ENCODE measurements at regions not wholly inside any gene's neighbourhood (a gene's known extent, or its start where the extent isn't known, plus 50 kb on each side); places are given as distances from the start of the nearest gene placed in this dataset.

GRCh38 chr11:112570333-112570732, 309.7 kb upstream of the PLET1 start:
- TF ChIP-seq TCF7L2 (IDR thresholded peaks at IDR 0.05; ENCODE audit: low read depth, low read length): no peak
- TF ChIP-seq CTCF (IDR thresholded peaks at IDR 0.05): no peak
- TF ChIP-seq SIN3A (IDR thresholded peaks at IDR 0.05; ENCODE audit: borderline replicate concordance, insufficient read depth, low read depth, low read length): no peak
- no peak for TF ChIP-seq POLR2AphosphoS5 (IDR thresholded peaks at IDR 0.05; ENCODE audit: low read depth, low read length)
- TF ChIP-seq, protein P1, sequence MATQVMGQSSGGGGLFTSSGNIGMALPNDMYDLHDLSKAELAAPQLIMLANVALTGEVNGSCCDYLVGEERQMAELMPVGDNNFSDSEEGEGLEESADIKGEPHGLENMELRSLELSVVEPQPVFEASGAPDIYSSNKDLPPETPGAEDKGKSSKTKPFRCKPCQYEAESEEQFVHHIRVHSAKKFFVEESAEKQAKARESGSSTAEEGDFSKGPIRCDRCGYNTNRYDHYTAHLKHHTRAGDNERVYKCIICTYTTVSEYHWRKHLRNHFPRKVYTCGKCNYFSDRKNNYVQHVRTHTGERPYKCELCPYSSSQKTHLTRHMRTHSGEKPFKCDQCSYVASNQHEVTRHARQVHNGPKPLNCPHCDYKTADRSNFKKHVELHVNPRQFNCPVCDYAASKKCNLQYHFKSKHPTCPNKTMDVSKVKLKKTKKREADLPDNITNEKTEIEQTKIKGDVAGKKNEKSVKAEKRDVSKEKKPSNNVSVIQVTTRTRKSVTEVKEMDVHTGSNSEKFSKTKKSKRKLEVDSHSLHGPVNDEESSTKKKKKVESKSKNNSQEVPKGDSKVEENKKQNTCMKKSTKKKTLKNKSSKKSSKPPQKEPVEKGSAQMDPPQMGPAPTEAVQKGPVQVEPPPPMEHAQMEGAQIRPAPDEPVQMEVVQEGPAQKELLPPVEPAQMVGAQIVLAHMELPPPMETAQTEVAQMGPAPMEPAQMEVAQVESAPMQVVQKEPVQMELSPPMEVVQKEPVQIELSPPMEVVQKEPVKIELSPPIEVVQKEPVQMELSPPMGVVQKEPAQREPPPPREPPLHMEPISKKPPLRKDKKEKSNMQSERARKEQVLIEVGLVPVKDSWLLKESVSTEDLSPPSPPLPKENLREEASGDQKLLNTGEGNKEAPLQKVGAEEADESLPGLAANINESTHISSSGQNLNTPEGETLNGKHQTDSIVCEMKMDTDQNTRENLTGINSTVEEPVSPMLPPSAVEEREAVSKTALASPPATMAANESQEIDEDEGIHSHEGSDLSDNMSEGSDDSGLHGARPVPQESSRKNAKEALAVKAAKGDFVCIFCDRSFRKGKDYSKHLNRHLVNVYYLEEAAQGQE (IDR thresholded peaks at IDR 0.05; ENCODE audit: insufficient read depth in 1 of 2, low read depth in 2 of 2, low read length in 1 of 2): no peak
- Histone ChIP-seq H3K27me3 (ENCODE audit: control insufficient read depth, insufficient read depth, low read length) (peaks cover 9% of the 10 kb centered on the region), H3K4me1 (ENCODE audit: control insufficient read depth, insufficient read depth, low read length) (no peaks in the 10 kb centered on the region), H3K9me3 (ENCODE audit: control insufficient read depth, insufficient read depth, low read depth, low read length) (no peaks in the 10 kb centered on the region), H3K36me3 (ENCODE audit: control insufficient read depth, insufficient read depth, low read length) (no peaks in the 10 kb centered on the region), H3K4me3 (ENCODE audit: low read depth in 2 of 2, low read length in 2 of 2) (no peak overlapping the region), H3K27ac (ENCODE audit: low read length) (no peak overlapping the region)
- intact Hi-C loops (cut with micrococcal nuclease; ENCODE audit: unreplicated experiment) (loop anchor here (5.0 kb wide), 1 partner anchor 837 kb away; no protein-coding TSS in a partner anchor), in situ Hi-C loops (cut with HindIII; ENCODE audit: low pct_unique_long_range_greater_than_20kb, low sequenced_read_pairs) (no loop called here)
- ATAC-seq (no peak), DNase-seq (ENCODE audit: low read depth, low spot score) (no peak)
- POLR2A ChIA-PET: no interaction called here
- CTCF ChIA-PET: no interaction called here
- BruUV-seq (replicated peaks): no TSS peak

DNA sequence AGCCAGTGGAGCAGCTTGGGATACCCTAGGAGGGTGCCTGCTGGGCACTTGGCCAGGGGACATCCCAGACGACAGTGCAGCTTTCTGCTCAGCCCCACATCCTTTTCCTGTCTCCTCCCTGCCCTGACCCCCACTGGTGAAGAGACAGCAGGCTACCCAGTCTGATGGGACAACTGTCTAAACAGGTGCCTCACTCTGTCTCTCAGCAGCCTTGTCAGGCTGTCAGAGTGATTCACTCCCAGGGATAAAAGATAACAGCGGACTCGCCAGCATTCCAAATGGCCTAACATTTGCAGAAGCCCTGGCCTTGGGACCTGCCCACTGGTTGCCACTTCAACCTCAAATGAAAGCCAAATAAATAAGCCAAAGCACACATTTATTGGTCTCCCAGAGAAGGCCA, 318.6 kb upstream of the PLET1 start:
- BruUV-seq (replicated peaks): no TSS peak
- TF ChIP-seq POLR2AphosphoS5 (IDR thresholded peaks at IDR 0.05; ENCODE audit: low read depth, low read length) (no peak), TCF7L2 (IDR thresholded peaks at IDR 0.05; ENCODE audit: low read depth, low read length) (no peak), CTCF (IDR thresholded peaks at IDR 0.05) (no peak), SIN3A (IDR thresholded peaks at IDR 0.05; ENCODE audit: borderline replicate concordance, insufficient read depth, low read depth, low read length) (no peak)
- TF ChIP-seq, protein P1 (IDR thresholded peaks at IDR 0.05; ENCODE audit: insufficient read depth in 1 of 2, low read depth in 2 of 2, low read length in 1 of 2): no peak
- ChIA-PET CTCF (no interaction called here), POLR2A (no interaction called here)
- H3K27ac ChIP-seq (ENCODE audit: low read length): no peak overlapping the region
- no peak overlapping the region for H3K4me3 ChIP-seq (ENCODE audit: low read depth in 2 of 2, low read length in 2 of 2)
- no peaks in the 10 kb centered on the region for H3K9me3 ChIP-seq (ENCODE audit: control insufficient read depth, insufficient read depth, low read depth, low read length)
- in situ Hi-C loops (cut with HindIII; ENCODE audit: low pct_unique_long_range_greater_than_20kb, low sequenced_read_pairs) (no loop called here), intact Hi-C loops (cut with micrococcal nuclease; ENCODE audit: unreplicated experiment) (no loop called here)
- no peak for DNase-seq (ENCODE audit: low read depth, low spot score)
- ATAC-seq: no peak
- H3K4me1 ChIP-seq (ENCODE audit: control insufficient read depth, insufficient read depth, low read length): no peaks in the 10 kb centered on the region
- peaks cover 11% of the 10 kb centered on the region for H3K27me3 ChIP-seq (ENCODE audit: control insufficient read depth, insufficient read depth, low read length)
- H3K36me3 ChIP-seq (ENCODE audit: control insufficient read depth, insufficient read depth, low read length): no peaks in the 10 kb centered on the region
